Right lung (tissue), 2 donors: ENCODE measurements at regions not wholly inside any gene's neighbourhood (a gene's known extent, or its start where the extent isn't known, plus 50 kb on each side); places are given as distances from the start of the nearest gene placed in this dataset.

Experiments used
- DNase-seq, 2 donors: peaks; one replicate each; pipeline ENCODE4 v3.0.0-alpha.2; 2013

DNA sequence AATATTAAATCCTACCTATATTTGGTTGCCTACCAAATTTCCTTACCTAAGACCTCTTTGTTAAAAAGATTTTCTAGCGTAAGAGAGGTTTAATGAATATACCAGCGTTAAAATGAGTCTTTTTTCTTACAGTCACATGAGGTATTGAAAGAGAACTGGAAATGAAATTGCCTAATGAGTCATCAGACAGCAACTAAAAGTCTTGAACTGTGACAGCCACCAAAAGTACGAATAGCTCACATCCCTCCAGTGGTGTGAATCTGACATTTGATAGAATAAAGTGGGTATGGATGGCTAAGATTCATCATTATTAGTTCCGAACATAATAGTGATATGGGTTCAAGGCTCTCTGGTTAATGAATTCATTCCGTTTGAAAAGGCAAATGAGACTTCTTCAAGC, 1297.3 kb downstream of the AACS start:
- DNase-seq: no peak

- DNase-seq: no peak
Observed at GRCh38 chr12:126362964-126363363, 1297.7 kb downstream of the AACS start.

DNA sequence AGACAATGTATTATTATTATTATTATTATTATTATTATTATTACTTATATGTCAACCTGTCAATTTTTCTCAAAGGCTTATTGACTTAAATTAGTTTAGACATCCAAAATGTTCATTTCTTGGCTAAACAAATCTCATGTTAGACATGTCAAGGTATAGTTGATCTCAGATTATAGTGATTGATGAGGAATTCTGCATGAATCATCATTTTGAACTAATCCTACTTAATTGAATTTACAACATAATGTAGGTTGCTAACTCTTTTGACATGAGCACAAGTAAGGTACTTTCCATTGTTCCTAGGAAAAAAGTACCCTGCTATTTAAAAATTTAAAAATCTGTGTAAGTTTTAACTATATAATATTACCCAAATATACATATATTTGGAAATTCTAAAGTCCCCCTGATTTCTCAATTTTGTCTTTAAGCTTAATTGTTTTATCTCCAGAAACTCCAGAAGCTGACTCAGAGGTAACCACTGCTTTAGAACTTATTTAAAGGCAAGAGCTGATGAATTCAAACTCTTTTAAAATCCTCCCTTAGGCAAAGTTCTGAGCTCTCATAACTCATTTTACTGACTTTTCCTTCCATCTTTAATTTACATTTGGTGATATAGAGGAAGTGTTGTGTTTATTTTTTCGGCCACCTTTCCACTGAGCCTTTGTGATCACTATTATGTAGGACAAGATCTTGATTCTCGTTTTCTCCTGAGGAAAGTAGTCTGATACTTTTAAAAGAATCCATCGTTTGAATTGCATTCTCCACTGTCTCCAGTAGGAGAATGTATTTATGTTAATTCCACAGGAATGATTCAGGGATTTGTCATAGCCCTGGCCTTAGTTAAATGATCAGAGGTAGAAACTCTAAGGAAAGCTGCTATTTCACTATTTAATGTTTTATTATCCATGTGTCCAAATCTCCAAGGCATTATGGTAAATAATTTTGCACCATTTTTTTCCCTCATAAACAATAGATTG, 1304.5 kb downstream of the AACS start:
- no peak for DNase-seq

DNA sequence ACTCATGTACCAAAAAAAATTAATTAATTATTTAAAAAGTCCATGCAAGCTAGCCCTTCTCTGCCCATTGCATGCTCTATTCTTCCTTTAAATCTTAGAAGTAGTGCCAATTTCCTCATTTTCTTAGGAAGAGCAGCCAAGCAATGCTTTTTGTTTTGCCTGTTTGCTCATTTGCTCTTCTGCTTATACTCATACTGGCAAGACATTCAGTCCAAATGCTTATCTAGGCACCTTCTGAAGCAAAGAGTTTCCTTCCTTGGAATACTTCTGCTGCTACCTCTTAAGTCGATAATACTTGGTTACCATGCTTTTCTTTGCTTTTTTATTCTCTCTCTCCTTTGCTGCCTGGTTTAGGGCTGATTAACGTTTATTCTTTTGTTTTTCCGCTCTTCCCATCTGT, 1318.3 kb downstream of the AACS start:
- no peak for DNase-seq

DNA sequence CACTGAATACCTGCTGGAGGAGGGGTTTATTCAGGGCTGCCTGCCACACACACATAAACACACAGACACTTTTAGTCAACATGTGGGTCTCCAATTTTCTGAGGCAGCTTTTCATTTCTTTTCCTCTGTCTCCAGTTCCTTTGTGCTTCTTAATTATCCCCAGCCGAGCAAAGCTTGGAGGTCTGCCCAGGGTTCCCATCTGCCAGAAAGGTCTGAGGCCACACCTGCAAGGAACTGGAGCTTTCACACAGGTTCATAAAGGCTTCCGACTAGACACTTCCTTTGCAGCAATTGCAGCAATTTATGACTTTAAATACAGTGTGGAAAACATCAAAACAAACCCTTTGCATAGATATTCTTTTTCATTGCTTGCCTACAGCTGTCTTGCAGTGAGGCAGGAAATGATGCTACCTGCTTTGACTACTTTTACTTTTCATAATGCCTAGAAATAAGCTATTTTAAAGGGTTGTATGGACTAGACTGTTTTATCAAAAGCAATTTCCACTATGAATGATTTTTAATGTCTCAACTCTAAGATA, 1318.9 kb downstream of the AACS start:
- DNase-seq: no peak

DNA sequence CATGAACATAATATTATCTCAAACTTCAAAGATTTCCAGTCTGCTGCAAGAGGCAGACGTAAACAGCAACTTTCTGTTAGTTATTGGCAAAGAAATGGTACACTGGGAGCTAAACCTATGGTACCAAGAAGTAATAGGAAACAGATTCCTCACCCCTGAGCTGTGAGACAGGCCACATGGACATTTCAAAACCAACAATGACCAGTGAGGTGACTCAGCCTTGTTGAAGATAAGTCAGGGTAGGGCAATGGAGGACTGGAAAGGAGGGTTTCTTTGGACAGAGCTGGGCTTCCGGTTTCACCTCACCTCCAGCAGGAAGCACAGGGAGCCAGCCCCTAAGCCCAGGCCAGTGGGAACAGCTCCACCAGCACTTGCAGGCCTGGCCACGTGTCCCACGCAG, 1320.5 kb downstream of the AACS start:
- DNase-seq: no peak

DNA sequence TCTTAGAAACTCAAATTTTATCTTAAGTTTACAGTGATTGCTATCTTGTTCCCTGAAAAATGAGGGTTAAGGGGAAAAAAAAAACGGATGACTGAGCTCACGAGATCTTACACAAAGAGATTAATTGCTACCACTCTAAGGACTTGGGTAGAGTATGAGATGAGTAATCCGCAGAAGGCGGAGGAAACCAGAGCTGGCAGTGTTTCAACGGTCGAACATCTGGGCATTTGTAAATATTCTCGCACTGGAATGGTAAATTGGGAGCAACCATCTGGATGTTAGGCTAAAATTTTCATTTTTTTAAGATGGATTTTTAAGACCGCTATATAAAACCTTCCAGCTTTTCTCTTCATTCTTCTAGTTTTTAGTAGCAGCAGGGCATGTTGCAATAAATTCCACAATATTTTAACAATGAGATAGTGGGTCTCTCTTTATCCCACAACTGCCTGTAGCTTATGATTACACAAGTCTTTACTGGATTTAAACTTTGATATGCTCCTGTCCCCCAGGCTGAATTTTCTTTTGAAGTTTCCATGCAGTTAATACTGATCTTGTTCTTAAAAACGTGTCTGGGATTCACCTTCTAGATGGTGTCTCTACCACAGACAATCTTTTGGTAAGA, 1324.1 kb downstream of the AACS start:
- peak; percentile 7 to 15 for DNase-seq

DNA sequence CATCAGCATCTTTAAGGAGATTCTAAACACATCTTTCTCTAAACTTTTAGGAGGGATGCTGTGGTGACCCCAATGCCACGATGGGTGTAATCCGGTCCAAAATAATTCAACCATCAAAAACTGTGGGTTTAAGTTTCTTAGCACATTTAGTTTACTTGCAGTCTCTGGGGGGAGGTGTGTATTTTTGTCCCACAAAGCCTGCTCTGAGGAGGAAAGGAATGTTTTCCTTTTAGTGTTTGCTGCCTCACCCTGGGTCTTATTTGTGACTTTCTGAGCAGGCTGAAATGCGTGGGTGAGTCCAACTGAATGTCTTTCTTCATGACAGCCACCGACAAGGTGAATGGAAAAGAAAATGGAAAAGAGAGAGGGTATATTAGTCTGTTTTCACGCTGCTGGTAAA, 1324.7 kb downstream of the AACS start:
- no peak for DNase-seq

DNA sequence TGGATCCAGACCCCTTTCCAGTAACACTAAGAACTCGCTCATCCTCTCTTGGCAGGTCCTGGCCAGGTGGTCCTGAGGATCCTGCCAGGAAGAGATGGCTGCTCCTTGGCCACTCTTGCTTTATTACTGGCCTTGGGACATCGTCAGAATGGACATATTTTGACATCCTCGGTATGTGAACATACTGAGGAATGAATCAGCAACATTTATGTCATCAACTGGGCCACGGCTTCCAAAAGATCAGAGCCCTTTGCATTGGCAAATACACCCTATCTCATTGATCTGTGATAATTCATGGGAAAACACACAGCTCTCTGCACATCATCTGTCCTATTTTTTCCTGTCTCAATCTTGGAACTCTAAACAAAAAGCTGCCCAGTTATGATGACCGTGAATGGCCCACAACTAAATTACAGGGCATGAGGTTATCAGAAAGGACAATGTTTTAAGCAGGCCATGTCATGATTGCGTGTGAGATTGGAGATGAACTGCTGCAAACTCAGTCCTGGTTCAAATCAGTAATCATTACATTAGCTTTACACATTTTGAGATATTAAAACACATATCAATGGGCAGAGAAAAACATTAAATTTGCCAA, 1325.8 kb downstream of the AACS start:
- DNase-seq: peak in 1 of 2 donors; percentile 1

GRCh38 chr12:126396536-126396935, 1331.3 kb downstream of the AACS start:
- DNase-seq: no peak

GRCh38 chr12:126397071-126397581, 1331.9 kb downstream of the AACS start:
- no peak for DNase-seq

GRCh38 chr12:126397660-126398059, 1332.4 kb downstream of the AACS start:
- no peak for DNase-seq

GRCh38 chr12:126400831-126401230, 1335.6 kb downstream of the AACS start:
- no peak for DNase-seq

DNA sequence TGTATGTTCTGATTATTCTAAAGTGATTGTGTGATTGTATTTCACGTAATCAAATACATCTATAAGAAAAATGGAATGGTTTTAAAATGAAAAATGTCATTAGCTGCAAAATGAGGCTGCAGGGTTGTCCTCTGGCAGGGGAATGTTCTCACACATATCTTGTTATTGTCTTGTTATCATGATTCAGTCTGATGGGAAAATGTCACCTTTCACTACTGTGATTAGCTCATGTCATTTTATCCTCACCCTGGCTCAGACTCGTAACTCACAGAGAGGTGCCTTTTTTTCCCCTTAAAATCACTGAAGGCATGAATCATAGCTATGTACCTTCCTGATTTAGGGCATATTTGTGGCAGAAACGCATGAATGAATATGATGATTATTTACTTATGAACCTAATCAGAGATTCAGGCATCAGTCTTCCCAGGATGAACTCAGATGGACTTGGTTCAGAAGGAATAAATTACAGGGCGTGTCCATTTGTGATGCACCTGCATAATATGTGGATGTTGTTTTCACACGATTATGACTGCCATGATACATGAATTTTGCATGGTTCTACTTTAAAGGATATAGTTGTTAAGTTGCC, 1339.2 kb downstream of the AACS start:
- no peak for DNase-seq

GRCh38 chr12:126418400-126418799, 1353.2 kb downstream of the AACS start:
- no peak for DNase-seq

DNA sequence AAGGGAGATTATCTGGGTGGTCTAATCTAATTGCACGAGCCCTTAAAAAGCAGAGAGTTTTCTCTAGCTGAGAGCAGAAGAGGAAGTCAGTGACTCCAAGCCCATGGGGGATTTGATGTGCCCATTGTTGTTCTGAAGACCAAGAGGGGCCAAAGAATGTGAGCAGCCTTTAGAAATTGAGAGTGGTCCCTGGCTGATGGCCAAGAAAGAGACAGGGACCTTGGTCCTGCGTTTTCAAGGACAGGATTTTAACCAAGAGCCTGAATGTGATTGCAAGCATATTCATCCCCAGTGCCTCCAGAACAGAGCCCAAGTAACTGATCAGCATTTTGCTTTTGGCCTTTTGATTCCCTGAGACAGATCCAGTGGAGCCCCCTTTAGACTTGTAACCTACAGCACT, 1353.9 kb downstream of the AACS start:
- no peak for DNase-seq

DNA sequence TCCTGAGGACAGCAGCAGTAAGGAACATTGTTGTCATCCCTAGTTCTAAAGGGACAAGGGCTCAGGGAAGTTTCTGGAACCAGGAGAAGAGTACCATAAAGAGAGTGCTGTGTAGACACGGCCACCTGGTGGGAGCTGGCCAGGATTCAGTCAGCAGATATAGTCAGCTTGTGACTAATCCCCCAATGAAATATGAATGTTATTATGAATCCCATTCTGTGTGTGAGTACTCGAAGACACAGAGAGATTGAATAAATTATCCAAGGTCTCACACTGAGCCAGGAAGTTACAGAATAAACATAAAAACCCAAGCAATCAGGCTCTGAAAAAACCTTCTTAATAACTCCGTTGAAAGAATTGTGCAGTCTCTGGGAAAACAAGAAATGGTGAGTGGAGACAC, 1359.5 kb downstream of the AACS start:
- DNase-seq: no peak

DNA sequence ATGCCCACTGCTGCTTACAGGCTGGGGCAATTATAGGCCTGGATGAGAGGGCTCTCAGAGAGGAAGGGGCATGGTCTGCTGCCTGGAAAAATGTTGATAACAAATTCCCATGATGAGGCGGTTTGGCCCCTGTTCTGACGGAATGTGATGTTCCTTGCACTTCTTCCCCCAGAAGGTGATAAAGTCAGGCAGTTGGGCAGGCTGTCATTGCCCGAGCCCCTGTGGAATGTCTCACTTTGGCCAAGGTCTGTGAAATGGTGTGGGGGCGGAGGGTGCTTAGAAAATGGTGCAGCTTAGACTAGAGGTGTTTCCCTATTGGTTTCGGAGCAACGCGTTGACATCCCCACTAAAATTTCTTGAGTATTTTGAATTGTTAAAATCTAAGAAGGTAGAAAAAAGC, 1360.0 kb downstream of the AACS start:
- DNase-seq: no peak

- no peak for DNase-seq
Observed at GRCh38 chr12:126428769-126429168, 1363.5 kb downstream of the AACS start.

- DNase-seq: no peak
Observed at GRCh38 chr12:126430921-126431320, 1365.7 kb downstream of the AACS start.

GRCh38 chr12:126431767-126432166, 1366.5 kb downstream of the AACS start:
- no peak for DNase-seq

- no peak for DNase-seq
Observed at GRCh38 chr12:126432780-126433179, 1367.5 kb downstream of the AACS start.
